ENCODE measurements at regions not wholly inside any gene's neighbourhood (a gene's known extent, or its start where the extent isn't known, plus 50 kb on each side); places are given as distances from the start of the nearest gene placed in this dataset.

DNA sequence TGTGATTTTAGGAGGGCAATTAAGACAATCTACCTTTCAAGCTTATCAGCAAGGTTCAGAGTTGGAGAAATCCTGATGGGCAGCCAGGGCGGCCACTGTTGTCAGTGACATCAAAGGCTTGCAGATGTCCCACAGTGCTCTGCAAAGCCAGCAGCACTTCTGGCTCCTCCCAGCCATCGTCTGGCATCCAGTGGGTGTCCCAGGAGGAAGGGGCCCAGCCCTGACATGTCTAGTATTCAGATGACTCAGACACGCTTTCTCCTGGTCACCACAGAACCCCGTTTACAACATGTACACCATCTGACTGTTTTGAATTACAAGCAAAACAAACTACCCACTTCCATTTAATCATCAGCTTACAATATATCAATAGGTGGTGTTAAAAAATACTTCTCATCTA is 61.4 kb downstream of the CYRIA start:
- TF ChIP-seq POLR2A (IDR thresholded peaks at IDR 0.05), result no peak
- TF ChIP-seq, protein P1, sequence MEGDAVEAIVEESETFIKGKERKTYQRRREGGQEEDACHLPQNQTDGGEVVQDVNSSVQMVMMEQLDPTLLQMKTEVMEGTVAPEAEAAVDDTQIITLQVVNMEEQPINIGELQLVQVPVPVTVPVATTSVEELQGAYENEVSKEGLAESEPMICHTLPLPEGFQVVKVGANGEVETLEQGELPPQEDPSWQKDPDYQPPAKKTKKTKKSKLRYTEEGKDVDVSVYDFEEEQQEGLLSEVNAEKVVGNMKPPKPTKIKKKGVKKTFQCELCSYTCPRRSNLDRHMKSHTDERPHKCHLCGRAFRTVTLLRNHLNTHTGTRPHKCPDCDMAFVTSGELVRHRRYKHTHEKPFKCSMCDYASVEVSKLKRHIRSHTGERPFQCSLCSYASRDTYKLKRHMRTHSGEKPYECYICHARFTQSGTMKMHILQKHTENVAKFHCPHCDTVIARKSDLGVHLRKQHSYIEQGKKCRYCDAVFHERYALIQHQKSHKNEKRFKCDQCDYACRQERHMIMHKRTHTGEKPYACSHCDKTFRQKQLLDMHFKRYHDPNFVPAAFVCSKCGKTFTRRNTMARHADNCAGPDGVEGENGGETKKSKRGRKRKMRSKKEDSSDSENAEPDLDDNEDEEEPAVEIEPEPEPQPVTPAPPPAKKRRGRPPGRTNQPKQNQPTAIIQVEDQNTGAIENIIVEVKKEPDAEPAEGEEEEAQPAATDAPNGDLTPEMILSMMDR (IDR thresholded peaks at IDR 0.05), result no peak
- H3K27ac ChIP-seq, result no peak overlapping the region
- DNase-seq, result no peak
- WGBS, 2 donors, result 89 to 91% methylated on average over 4 of the region's 4 CpGs
- H3K4me1 ChIP-seq, result no peaks in the 10 kb centered on the region
- no peaks in the 10 kb centered on the region for H3K36me3 ChIP-seq (ENCODE audit: low read depth, missing control alignments)
- intact Hi-C loops (cut with DNase I; ENCODE audit: low total_unique reads), result loop anchor here (10.0 kb wide), 2 partner anchors 669 to 969 kb away; no protein-coding TSS in a partner anchor
- H3K4me3 ChIP-seq, result no peak overlapping the region
- H3K9me3 ChIP-seq, result no peaks in the 10 kb centered on the region
- no peaks in the 10 kb centered on the region for H3K27me3 ChIP-seq

DNA sequence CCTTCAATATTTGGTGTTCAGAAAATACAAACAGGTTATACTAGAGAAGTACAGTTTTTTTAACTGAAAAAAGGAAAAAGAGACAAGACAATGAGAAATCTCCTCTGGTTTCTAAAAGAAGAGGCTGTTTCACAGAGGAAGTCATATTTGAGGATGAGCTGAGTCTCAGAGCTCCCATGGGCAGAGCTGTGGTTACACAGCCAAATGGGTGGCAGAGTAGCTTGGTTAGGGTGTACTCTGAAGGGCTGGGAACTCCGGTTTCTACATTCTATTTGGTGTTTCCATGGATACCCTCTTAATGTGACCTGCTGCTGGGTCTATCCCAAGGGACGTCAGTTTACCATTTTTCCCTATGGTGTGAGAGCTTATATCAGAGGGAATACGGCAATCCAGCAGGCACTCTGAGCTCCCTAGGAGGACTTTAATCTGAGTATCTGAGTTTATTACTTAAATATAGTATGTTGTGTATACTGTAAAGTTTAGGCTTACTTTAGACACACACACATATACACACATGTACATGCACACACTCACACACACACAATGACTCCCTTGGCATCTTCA is 74.2 kb downstream of the CYRIA start:
- TF ChIP-seq POLR2A (IDR thresholded peaks at IDR 0.05), result no peak
- TF ChIP-seq, protein P1 (IDR thresholded peaks at IDR 0.05), result no peak
- no peaks in the 10 kb centered on the region for H3K9me3 ChIP-seq
- H3K27ac ChIP-seq, result no peak overlapping the region
- H3K36me3 ChIP-seq (ENCODE audit: low read depth, missing control alignments), result no peaks in the 10 kb centered on the region
- 88 to 90% methylated on average over 3 of the region's 3 CpGs for WGBS, 2 donors
- intact Hi-C loops (cut with DNase I; ENCODE audit: low total_unique reads), result no loop called here
- no peak for DNase-seq
- no peaks in the 10 kb centered on the region for H3K4me1 ChIP-seq
- no peak overlapping the region for H3K4me3 ChIP-seq
- H3K27me3 ChIP-seq, result no peaks in the 10 kb centered on the region

DNA sequence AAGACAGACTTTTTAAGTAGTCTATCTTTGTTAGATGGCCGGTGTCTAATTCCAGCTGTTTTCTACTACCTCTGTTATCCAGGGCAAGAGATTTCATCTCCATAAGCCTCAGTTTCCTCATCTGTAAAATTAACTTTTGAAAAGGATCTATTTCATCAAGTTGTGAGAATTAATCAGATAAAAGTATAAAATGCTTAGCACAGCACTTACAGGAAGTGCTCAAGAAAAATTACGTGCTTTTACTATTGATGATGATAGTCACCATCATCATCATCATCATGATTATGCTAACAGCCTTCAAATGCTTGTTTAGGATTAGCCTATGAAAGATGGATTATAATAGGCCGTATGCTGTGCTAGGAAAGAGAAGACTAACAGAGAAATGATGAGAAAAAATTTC is 76.2 kb downstream of the CYRIA start:
- no peak overlapping the region for H3K27ac ChIP-seq
- H3K4me1 ChIP-seq, result no peaks in the 10 kb centered on the region
- WGBS, 2 donors, result 86 to 87% methylated on average over 3 of the region's 3 CpGs
- H3K27me3 ChIP-seq, result no peaks in the 10 kb centered on the region
- no peak for DNase-seq
- no peak overlapping the region for H3K4me3 ChIP-seq
- no peak for TF ChIP-seq POLR2A (IDR thresholded peaks at IDR 0.05)
- TF ChIP-seq, protein P1 (IDR thresholded peaks at IDR 0.05), result no peak
- H3K9me3 ChIP-seq, result no peaks in the 10 kb centered on the region
- H3K36me3 ChIP-seq (ENCODE audit: low read depth, missing control alignments), result no peaks in the 10 kb centered on the region
- intact Hi-C loops (cut with DNase I; ENCODE audit: low total_unique reads), result no loop called here

DNA sequence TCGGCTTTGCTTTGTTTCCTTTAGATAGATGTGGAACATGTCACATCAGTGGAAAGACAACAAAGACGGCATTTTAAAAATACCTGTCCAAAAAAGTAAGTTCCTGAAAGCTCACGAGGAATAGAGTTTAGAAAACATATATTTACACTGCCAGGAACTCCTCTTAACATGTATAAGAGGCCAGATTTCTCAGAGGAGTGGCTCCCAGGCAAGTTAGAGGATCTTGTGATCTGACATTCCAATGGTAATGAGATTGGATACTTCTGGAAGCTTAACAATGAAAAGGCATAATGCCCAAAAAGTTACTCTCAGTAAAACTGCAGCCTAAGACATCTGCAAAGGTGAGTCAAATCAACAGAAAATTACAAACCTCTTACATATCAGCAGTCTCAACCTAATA is 77.1 kb downstream of the CYRIA start:
- WGBS, 2 donors, result 84 to 89% methylated on average over 3 of the region's 3 CpGs
- Histone ChIP-seq H3K4me3 (no peak overlapping the region), H3K36me3 (ENCODE audit: low read depth, missing control alignments) (no peaks in the 10 kb centered on the region), H3K9me3 (no peaks in the 10 kb centered on the region), H3K27ac (no peak overlapping the region), H3K27me3 (no peaks in the 10 kb centered on the region), H3K4me1 (no peaks in the 10 kb centered on the region)
- intact Hi-C loops (cut with DNase I; ENCODE audit: low total_unique reads), result no loop called here
- DNase-seq, result no peak
- no peak for TF ChIP-seq POLR2A (IDR thresholded peaks at IDR 0.05)
- TF ChIP-seq, protein P1 (IDR thresholded peaks at IDR 0.05), result no peak

DNA sequence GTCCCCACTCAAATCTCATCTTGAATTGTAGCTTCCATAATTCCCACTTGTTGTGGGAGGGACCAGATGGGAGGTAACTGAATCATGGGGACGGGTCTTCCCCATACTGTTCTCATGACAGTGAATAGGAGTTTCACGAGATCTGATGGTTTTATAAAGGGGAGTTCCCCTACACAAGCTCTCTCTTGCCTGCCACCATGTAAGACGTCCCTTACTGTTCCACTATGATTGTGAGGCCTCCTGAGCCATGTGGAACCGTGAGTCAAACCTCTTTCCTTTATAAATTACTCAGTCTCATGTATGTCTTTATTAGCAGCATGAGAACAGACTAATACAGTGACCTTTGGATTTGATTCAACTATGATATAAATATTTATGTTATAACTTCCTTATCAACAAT is 78.0 kb downstream of the CYRIA start:
- no peak overlapping the region for H3K4me3 ChIP-seq
- no peaks in the 10 kb centered on the region for H3K36me3 ChIP-seq (ENCODE audit: low read depth, missing control alignments)
- intact Hi-C loops (cut with DNase I; ENCODE audit: low total_unique reads), result no loop called here
- no peaks in the 10 kb centered on the region for H3K27me3 ChIP-seq
- no peaks in the 10 kb centered on the region for H3K9me3 ChIP-seq
- TF ChIP-seq, protein P1 (IDR thresholded peaks at IDR 0.05), result no peak
- TF ChIP-seq POLR2A (IDR thresholded peaks at IDR 0.05), result no peak
- WGBS, 2 donors, result 85 to 88% methylated on average over 4 of the region's 4 CpGs
- H3K4me1 ChIP-seq, result no peaks in the 10 kb centered on the region
- H3K27ac ChIP-seq, result no peak overlapping the region
- DNase-seq, result no peak
